HEK293 (cell line): ENCODE measurements at regions not wholly inside any gene's neighbourhood (a gene's known extent, or its start where the extent isn't known, plus 50 kb on each side); places are given as distances from the start of the nearest gene placed in this dataset.

Experiments
- CTCF ChIA-PET: fragments of 350-600 bp; formaldehyde crosslinking; extraction: SDS; loops from one replicate; lab custom pipeline; 2021; ENCODE audit warnings: antibody characterized with exemption; lab: Yijun Ruan, JAX
- POLR2A ChIA-PET: fragments of 300-600 bp; formaldehyde crosslinking; extraction: SDS; loops from one replicate; lab custom pipeline; 2020; ENCODE audit warnings: antibody characterized with exemption, inconsistent platforms; lab: Yijun Ruan, JAX
- H3K27ac ChIP-seq: fragments of 200-500 bp; sonication (Bioruptor generic); 2 replicates; pipeline ENCODE4 v1.5.1; 2014; ENCODE audit warnings: low read depth, low read length, control low read depth, inconsistent platforms; ENCODE audit errors: extremely low read depth
- H3K36me3 ChIP-seq, 2 experiments: fragments of 200-500 bp in 1 of 2; sonication (Bioruptor generic) in 1 of 2; 1 replicate in 1 of 2; 2 replicates in 1 of 2; pipeline ENCODE4 v1.5.1; 2014 to 2017; ENCODE audit warnings: inconsistent platforms in 2 of 2, low read length in 2 of 2; ENCODE audit not compliant: control insufficient read depth in 2 of 2, insufficient read depth in 1 of 2
- H3K4me1 ChIP-seq: fragments of 200-500 bp; sonication (Bioruptor generic); 2 replicates; pipeline ENCODE4 v1.5.1; 2014; ENCODE audit warnings: mild to moderate bottlenecking, low read length, inconsistent platforms; ENCODE audit not compliant: control insufficient read depth, insufficient read depth
- H3K4me3 ChIP-seq: 2 replicates; pipeline ENCODE4 v1.5.1; 2011; ENCODE audit warnings: low read depth, mild to moderate bottlenecking, control low read depth, low read length, moderate library complexity
- H3K9me3 ChIP-seq: fragments of 200-500 bp; sonication (Bioruptor generic); 2 replicates; pipeline ENCODE4 v1.5.1; 2014; ENCODE audit warnings: low read depth, low read length, inconsistent platforms; ENCODE audit not compliant: control insufficient read depth, insufficient read depth
- HOXD13 ChIP-seq: sonication (generic); formaldehyde crosslinking; IDR thresholded peaks from 2 replicates; pipeline ENCODE4 v1.8.0; 2022; ENCODE audit warnings: missing genetic modification reagents, borderline replicate concordance
- IKZF3 ChIP-seq: fragments of 450-650 bp; IDR thresholded peaks from 2 replicates; pipeline ENCODE4 v1.5.0; 2018; ENCODE audit warnings: missing biosample characterization, mild to moderate bottlenecking, missing genetic modification characterization, moderate library complexity
- KLF10 ChIP-seq: fragments of 450-650 bp; IDR thresholded peaks from 2 replicates; pipeline ENCODE4 v1.5.1; 2018; ENCODE audit warnings: missing biosample characterization, mild to moderate bottlenecking, missing genetic modification characterization
- PRDM1 ChIP-seq: fragments of 450-650 bp; formaldehyde crosslinking; IDR thresholded peaks from 2 replicates; pipeline ENCODE4; 2016; ENCODE audit warnings: missing biosample characterization, missing genetic modification characterization
- SALL2 ChIP-seq: fragments of 450-650 bp; formaldehyde crosslinking; IDR thresholded peaks from 2 replicates; pipeline ENCODE4 v1.5.0; 2017; ENCODE audit warnings: missing biosample characterization, mild to moderate bottlenecking, missing genetic modification characterization, borderline replicate concordance
- SP7 ChIP-seq: fragments of 450-650 bp; formaldehyde crosslinking; IDR thresholded peaks from 2 replicates; pipeline ENCODE4 v1.5.1; 2016; ENCODE audit warnings: missing biosample characterization, missing genetic modification characterization
- ZBTB20 ChIP-seq: fragments of 450-650 bp; formaldehyde crosslinking; IDR thresholded peaks from 2 replicates; pipeline ENCODE4 v1.5.1; 2016; ENCODE audit warnings: missing biosample characterization, missing genetic modification characterization
- ZNF174 ChIP-seq: fragments of 450-650 bp; formaldehyde crosslinking; IDR thresholded peaks from 2 replicates; pipeline ENCODE4 v1.5.0; 2017; ENCODE audit warnings: missing biosample characterization, mild to moderate bottlenecking, missing genetic modification characterization
- ZNF2 ChIP-seq: fragments of 450-650 bp; formaldehyde crosslinking; IDR thresholded peaks from 2 replicates; pipeline ENCODE4 v1.5.1; 2016; ENCODE audit warnings: missing biosample characterization, missing genetic modification characterization
- ZNF202 ChIP-seq: fragments of 450-650 bp; formaldehyde crosslinking; IDR thresholded peaks from 2 replicates; pipeline ENCODE4 v1.5.1; 2016; ENCODE audit warnings: missing biosample characterization, missing genetic modification characterization, borderline replicate concordance
- ZNF266 ChIP-seq: fragments of 450-650 bp; formaldehyde crosslinking; IDR thresholded peaks from 2 replicates; pipeline ENCODE4 v1.5.1; 2016; ENCODE audit warnings: missing biosample characterization, missing genetic modification characterization, low read depth
- ZNF354C ChIP-seq: fragments of 450-650 bp; formaldehyde crosslinking; IDR thresholded peaks from 2 replicates; pipeline ENCODE4 v1.5.1; 2016; ENCODE audit warnings: missing biosample characterization, missing genetic modification characterization, low read depth, borderline replicate concordance
- ZNF48 ChIP-seq: fragments of 450-650 bp; formaldehyde crosslinking; IDR thresholded peaks from 2 replicates; pipeline ENCODE4 v1.5.1; 2016; ENCODE audit warnings: missing biosample characterization, missing genetic modification characterization
- ZNF510 ChIP-seq: fragments of 450-650 bp; formaldehyde crosslinking; IDR thresholded peaks from 2 replicates; pipeline ENCODE4 v1.5.1; 2018; ENCODE audit warnings: mild to moderate bottlenecking, missing genetic modification characterization, missing biosample characterization; ENCODE audit not compliant: insufficient replicate concordance
- ZNF560 ChIP-seq: fragments of 450-650 bp; formaldehyde crosslinking; IDR thresholded peaks from 2 replicates; pipeline ENCODE4 v1.5.1; 2017; ENCODE audit warnings: missing biosample characterization, missing genetic modification characterization, borderline replicate concordance
- ZNF830 ChIP-seq: fragments of 450-650 bp; IDR thresholded peaks from 2 replicates; pipeline ENCODE4 v1.5.0; 2018; ENCODE audit warnings: missing biosample characterization, missing genetic modification characterization, low read depth, mild to moderate bottlenecking, moderate library complexity
- ZSCAN30 ChIP-seq: fragments of 450-650 bp; IDR thresholded peaks from 2 replicates; pipeline ENCODE4 v1.5.1; 2018; ENCODE audit warnings: missing biosample characterization, mild to moderate bottlenecking, missing genetic modification characterization, moderate library complexity
- TF ChIP-seq, protein P1 (sequence below): fragments of 450-650 bp; formaldehyde crosslinking; IDR thresholded peaks from 2 replicates; pipeline ENCODE4 v1.5.1; 2016; ENCODE audit warnings: missing biosample characterization, missing genetic modification characterization, low read depth
- TF ChIP-seq, protein P2 (sequence below): fragments of 450-650 bp; formaldehyde crosslinking; IDR thresholded peaks from 2 replicates; pipeline ENCODE4 v1.5.1; 2016; ENCODE audit warnings: missing biosample characterization, missing genetic modification characterization
- TF ChIP-seq, protein P3 (sequence below): fragments of 450-650 bp; formaldehyde crosslinking; IDR thresholded peaks from 2 replicates; pipeline ENCODE4 v1.5.1; 2017; ENCODE audit warnings: missing biosample characterization, missing genetic modification characterization
- TF ChIP-seq, protein P4 (sequence below): fragments of 450-650 bp; formaldehyde crosslinking; IDR thresholded peaks from 2 replicates; pipeline ENCODE4 v1.5.1; 2016; ENCODE audit warnings: missing biosample characterization, missing genetic modification characterization

DNA sequence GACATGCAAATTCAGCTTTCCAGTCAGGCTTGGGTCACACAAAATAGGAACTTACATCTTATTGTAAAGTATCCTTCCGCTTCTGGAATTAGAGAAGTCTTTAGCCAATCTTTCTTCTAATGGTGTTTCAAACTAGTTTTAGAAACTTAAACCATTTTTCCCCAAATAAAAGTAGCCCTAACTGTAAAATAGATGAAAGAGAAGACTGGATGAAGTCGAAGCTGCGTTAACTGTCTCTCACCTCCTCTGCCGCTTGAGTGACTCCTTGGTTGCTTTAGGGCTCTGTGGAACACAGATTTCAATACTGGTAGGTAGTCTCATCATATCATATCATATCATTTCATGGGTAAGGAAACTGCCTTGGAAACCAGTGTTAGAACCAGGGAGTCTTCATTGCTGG, 498.4 kb downstream of the XIRP2 start (continued):
- TF ChIP-seq ZNF560 (tag by site-specific recombination) (no peak), ZNF354C (tag by site-specific recombination) (no peak), SP7 (no peak), SALL2 (tag by site-specific recombination) (no peak), ZNF2 (tag by site-specific recombination) (no peak), ZBTB20 (no peak)
- TF ChIP-seq, protein P1, sequence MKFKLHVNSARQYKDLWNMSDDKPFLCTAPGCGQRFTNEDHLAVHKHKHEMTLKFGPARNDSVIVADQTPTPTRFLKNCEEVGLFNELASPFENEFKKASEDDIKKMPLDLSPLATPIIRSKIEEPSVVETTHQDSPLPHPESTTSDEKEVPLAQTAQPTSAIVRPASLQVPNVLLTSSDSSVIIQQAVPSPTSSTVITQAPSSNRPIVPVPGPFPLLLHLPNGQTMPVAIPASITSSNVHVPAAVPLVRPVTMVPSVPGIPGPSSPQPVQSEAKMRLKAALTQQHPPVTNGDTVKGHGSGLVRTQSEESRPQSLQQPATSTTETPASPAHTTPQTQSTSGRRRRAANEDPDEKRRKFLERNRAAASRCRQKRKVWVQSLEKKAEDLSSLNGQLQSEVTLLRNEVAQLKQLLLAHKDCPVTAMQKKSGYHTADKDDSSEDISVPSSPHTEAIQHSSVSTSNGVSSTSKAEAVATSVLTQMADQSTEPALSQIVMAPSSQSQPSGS (tag by site-specific recombination) = no peak
- TF ChIP-seq, protein P2, sequence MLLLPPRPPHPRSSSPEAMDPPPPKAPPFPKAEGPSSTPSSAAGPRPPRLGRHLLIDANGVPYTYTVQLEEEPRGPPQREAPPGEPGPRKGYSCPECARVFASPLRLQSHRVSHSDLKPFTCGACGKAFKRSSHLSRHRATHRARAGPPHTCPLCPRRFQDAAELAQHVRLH (tag by site-specific recombination) = no peak

DNA sequence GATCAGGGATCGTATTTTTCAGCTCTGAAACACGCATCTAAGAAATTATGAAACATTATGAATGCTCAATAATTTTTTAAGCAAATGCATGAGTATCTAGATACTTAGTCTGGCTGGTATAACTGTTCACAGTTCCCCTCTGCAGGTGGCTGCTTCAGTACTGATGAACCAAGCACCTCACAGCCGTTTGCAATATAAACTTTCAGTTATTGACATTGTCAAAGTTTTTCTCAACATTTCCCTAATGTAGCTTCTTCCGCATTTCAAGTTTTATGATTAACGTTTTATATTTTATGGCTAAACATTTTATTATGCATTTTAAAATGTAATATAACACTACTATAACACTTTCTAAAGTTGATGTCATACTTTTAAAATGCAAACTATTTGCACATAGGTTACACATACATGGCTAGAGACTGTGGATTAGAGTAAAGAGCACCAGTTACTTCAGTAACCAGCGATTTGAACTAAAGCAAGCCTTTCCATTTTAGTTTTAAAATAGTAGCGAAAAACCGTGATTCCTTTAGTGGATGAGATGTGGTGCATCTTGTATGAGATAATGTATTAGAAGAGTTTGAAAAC, 495.4 kb downstream of the XIRP2 start:
- POLR2A ChIA-PET = no interaction called here
- Histone ChIP-seq H3K27ac (no peak overlapping the region), H3K9me3 (no peaks in the 10 kb centered on the region), H3K4me3 (no peak overlapping the region), H3K4me1 (no peaks in the 10 kb centered on the region), H3K36me3 (no peaks in the 10 kb centered on the region)
- TF ChIP-seq ZNF266 (tag by site-specific recombination) = no peak
- TF ChIP-seq, protein P3, sequence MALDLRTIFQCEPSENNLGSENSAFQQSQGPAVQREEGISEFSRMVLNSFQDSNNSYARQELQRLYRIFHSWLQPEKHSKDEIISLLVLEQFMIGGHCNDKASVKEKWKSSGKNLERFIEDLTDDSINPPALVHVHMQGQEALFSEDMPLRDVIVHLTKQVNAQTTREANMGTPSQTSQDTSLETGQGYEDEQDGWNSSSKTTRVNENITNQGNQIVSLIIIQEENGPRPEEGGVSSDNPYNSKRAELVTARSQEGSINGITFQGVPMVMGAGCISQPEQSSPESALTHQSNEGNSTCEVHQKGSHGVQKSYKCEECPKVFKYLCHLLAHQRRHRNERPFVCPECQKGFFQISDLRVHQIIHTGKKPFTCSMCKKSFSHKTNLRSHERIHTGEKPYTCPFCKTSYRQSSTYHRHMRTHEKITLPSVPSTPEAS (tag by site-specific recombination) = no peak
- TF ChIP-seq PRDM1 (tag by site-specific recombination) = no peak
- TF ChIP-seq ZNF510 (tag by site-specific recombination) = no peak
- TF ChIP-seq ZNF202 (tag by site-specific recombination) = no peak
- TF ChIP-seq ZNF830 (tag by site-specific recombination) = no peak
- no peak for TF ChIP-seq HOXD13 (CRISPR knock-in tag)
- no peak for TF ChIP-seq ZNF174 (tag by site-specific recombination)
- no peak for TF ChIP-seq IKZF3 (tag by site-specific recombination)
- TF ChIP-seq, protein P4, sequence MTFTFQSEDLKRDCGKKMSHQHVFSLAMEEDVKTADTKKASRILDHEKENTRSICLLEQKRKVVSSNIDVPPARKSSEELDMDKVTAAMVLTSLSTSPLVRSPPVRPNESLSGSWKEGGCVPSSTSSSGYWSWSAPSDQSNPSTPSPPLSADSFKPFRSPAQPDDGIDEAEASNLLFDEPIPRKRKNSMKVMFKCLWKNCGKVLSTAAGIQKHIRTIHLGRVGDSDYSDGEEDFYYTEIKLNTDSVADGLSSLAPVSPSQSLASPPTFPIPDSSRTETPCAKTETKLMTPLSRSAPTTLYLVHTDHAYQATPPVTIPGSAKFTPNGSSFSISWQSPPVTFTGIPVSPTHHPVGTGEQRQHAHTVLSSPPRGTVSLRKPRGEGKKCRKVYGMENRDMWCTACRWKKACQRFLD (tag by site-specific recombination) = no peak
- no peak for TF ChIP-seq KLF10 (tag by site-specific recombination)
- TF ChIP-seq ZNF48 (tag by site-specific recombination) = no peak
- TF ChIP-seq ZSCAN30 = no peak
- CTCF ChIA-PET = interaction anchor here (0.7 kb wide), 2 partner anchors 112 to 352 kb away, joined by 3 read pairs; no protein-coding TSS in a partner anchor
